NB4 (cell line): ENCODE measurements at regions not wholly inside any gene's neighbourhood (a gene's known extent, or its start where the extent isn't known, plus 50 kb on each side); places are given as distances from the start of the nearest gene placed in this dataset.

Source experiments
- DNase-seq: peaks from one replicate; pipeline ENCODE4 v3.0.0; 2010; ENCODE audit warnings: low read depth
- H3K4me3 ChIP-seq: one replicate; pipeline ENCODE4 v1.5.1; 2011; ENCODE audit warnings: mild to moderate bottlenecking, low read depth, low read length, moderate library complexity
- MYC ChIP-seq: IDR thresholded peaks from 2 replicates; pipeline ENCODE4 v1.6.1; 2011; ENCODE audit warnings: low read depth, low read length
- POLR2A ChIP-seq: IDR thresholded peaks from 2 replicates; pipeline ENCODE4 v1.6.1; 2011; ENCODE audit warnings: mild to moderate bottlenecking; ENCODE audit not compliant: insufficient read length; ENCODE audit errors: extremely low read depth
- TF ChIP-seq, protein P1 (sequence below): IDR thresholded peaks from one replicate; pipeline ENCODE4 v1.5.1; 2012; ENCODE audit warnings: low read depth, low read length
- TF ChIP-seq, protein P2 (sequence below): IDR thresholded peaks from 2 replicates; pipeline ENCODE4 v1.6.1; 2011; ENCODE audit warnings: low read depth, low read length

DNA sequence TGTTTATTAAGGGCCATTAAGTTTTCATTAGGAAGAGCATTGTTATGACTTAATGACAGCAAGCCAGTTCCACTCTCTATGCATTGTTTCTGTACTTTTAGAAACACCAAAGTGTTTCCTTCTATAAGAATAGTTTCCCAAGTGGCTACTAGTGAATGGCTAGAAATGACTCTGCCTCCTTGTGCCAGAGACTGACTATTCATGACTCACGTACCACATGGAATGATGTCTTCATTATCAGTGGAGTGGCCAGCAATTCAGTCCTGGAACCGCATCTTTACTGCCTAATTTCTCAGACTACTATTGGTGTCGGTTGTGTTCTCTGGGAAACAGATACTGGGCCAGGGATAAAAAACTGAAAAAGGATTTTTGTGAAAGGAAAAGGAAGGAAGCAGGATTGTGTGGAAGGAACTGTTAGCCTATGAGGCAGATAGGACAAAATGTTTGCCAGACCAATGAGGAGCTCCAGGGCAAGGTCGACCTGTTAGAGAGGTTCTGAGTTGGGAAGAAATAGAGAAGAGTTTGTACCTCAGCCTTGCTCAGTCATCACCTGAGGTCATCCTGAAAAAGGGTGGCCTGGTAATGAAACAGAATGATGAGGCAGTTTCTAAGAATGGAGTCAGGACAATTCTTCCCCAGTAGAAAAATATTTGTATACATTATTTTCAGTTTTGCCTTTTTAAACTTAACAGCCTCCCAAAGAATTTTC lies 218.6 kb downstream of the SPCS3 start:
- no peak for DNase-seq
- TF ChIP-seq, protein P1, sequence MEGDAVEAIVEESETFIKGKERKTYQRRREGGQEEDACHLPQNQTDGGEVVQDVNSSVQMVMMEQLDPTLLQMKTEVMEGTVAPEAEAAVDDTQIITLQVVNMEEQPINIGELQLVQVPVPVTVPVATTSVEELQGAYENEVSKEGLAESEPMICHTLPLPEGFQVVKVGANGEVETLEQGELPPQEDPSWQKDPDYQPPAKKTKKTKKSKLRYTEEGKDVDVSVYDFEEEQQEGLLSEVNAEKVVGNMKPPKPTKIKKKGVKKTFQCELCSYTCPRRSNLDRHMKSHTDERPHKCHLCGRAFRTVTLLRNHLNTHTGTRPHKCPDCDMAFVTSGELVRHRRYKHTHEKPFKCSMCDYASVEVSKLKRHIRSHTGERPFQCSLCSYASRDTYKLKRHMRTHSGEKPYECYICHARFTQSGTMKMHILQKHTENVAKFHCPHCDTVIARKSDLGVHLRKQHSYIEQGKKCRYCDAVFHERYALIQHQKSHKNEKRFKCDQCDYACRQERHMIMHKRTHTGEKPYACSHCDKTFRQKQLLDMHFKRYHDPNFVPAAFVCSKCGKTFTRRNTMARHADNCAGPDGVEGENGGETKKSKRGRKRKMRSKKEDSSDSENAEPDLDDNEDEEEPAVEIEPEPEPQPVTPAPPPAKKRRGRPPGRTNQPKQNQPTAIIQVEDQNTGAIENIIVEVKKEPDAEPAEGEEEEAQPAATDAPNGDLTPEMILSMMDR: no peak
- no peak for TF ChIP-seq MYC
- no peak for TF ChIP-seq POLR2A
- TF ChIP-seq, protein P2, sequence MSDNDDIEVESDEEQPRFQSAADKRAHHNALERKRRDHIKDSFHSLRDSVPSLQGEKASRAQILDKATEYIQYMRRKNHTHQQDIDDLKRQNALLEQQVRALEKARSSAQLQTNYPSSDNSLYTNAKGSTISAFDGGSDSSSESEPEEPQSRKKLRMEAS: no peak
- no peak overlapping the region for H3K4me3 ChIP-seq

DNA sequence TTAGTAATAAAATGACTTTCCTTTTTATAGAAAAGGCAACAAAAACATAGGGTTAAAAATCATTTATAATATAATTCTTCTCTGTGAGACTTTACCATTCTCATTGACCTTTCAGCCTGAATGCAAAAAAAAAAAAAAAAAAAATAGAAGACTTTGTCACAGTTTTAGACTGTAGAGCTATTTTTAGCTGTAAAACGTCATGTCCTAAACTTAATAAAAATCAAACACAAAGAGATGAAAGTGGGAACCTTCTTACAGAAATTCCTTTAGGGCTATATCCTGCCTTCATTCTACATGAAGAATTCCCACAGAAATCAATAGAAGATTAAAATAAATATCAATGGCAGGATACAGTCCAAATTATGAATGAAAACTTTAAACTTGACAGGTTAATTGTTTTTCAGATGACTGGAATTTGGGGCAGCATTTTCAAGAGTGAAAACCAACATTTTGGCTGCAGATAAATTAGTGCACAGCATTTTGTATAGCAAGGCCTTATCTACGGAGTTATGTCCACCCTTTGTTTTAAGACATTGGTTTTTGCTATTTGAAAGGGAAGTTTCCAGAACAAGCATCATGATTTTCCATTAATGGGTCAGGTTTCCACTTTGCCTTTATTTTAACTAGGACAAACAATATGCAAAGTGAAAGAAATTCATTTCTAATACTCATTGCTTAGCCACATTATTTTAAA lies 219.5 kb downstream of the SPCS3 start:
- TF ChIP-seq POLR2A (no peak), MYC (no peak)
- TF ChIP-seq, protein P2: no peak
- no peak overlapping the region for H3K4me3 ChIP-seq
- no peak for DNase-seq

DNA sequence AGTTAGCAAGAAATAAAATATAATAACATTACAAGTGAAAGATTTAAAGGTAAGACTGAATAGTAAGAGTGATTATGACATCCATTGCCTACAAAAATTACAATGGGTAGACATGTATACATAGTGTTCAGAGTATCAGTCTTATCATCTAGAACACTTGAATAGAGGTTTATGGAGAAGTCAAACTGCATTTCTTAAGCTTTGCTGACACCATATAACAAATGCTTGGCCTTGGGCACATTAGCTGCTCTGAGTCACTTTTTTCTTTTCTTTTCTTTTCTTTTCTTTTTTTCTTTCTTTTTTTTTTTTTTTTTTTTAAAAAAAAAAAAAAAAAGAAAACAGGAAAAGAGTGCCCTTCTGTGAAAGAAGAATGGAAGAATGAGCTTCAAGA lies 220.0 kb downstream of the SPCS3 start:
- TF ChIP-seq, protein P1: no peak
- TF ChIP-seq, protein P2: no peak
- DNase-seq: no peak
- no peak overlapping the region for H3K4me3 ChIP-seq

DNA sequence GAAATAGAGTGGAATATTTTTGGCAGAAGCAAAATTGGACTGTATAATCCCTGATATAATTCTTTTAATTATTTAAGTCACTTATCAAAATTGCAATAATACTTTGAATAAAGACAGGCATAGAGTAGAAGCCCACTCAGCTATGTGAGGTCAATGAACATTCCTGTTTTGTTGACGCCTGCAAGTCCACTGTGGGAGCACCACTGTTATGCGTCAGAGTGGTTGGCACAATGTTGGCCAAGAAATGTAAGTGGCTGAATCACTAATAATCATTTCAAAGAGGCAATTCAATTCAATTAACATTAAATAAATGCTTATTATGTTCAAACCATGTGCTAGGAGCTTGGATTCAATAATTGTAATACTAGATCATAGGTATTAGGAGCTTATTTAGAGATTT lies 221.0 kb downstream of the SPCS3 start:
- TF ChIP-seq POLR2A: no peak
- TF ChIP-seq, protein P1: no peak
- no peak for TF ChIP-seq MYC
- TF ChIP-seq, protein P2: no peak
- no peak overlapping the region for H3K4me3 ChIP-seq
- DNase-seq: no peak

DNA sequence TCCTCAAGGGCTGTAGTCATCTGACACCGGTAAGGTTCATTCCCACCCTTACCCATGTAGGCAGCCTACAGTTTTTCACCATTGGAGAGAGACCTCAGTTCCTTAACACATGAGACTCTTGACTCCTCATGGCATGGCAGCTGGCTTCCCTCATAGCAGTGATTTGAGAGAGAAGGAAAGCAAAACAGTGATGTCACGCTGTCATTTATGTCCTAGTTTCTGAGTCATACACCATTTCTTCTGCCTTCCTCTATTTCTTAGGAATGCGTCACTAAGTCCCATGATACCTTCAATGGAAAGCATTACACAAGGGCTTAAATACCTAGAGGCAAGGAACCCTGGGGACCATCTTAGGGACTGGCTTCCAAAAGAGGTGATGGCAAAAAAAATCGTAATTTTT lies 226.1 kb downstream of the SPCS3 start:
- DNase-seq: peak; percentile 7
- H3K4me3 ChIP-seq: no peak overlapping the region
- TF ChIP-seq MYC: no peak
- TF ChIP-seq, protein P2: no peak
- TF ChIP-seq, protein P1: no peak
- no peak for TF ChIP-seq POLR2A

DNA sequence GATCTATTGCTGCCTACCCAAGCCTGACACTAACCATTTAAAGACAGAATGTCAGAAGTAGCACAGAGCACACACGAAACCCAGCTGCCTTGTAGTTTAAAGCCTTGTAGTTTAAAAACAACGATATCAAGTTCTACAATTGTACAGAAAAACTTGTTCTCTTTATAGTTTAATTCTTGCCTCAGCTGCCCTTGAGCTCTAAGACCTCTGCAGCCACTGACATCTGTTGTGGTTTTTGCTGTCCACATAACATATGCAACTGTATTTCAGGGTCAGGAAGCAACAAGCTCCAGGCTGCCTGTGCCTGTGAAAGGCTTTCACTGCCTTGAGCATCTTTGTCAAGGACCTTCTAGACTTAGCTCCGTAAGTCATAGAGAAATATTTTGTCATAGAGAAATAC lies 227.2 kb downstream of the SPCS3 start:
- TF ChIP-seq MYC: no peak
- TF ChIP-seq, protein P2: no peak
- TF ChIP-seq, protein P1: no peak
- no peak for TF ChIP-seq POLR2A
- H3K4me3 ChIP-seq: no peak overlapping the region
- DNase-seq: no peak
